GM12873 (cell line): ENCODE measurements at regions not wholly inside any gene's neighbourhood (a gene's known extent, or its start where the extent isn't known, plus 50 kb on each side); places are given as distances from the start of the nearest gene placed in this dataset.

ENCODE experiments used
- CTCF ChIP-seq: IDR thresholded peaks from 2 replicates; pipeline ENCODE4 v1.5.1; 2012; ENCODE audit warnings: low read depth, mild to moderate bottlenecking, moderate library complexity, low read length, control low read depth; ENCODE audit not compliant: insufficient read depth; ENCODE audit errors: missing control alignments

GRCh38 chr13:39244561-39245230 lies 206.4 kb downstream of the NHLRC3 start:
- TF ChIP-seq CTCF, result no peak

- no peak for TF ChIP-seq CTCF
Observed at GRCh38 chr13:39245688-39246087, 207.4 kb downstream of the NHLRC3 start.

- TF ChIP-seq CTCF, result no peak
Observed at GRCh38 chr13:39249982-39250381, 211.7 kb downstream of the NHLRC3 start.

- no peak for TF ChIP-seq CTCF
Observed at GRCh38 chr13:39250440-39250839, 212.2 kb downstream of the NHLRC3 start.

GRCh38 chr13:39251340-39251739 lies 213.1 kb downstream of the NHLRC3 start:
- TF ChIP-seq CTCF, result no peak

- TF ChIP-seq CTCF, result no peak
Observed at GRCh38 chr13:39253774-39254173, 215.5 kb downstream of the NHLRC3 start.

- TF ChIP-seq CTCF, result no peak
Observed at GRCh38 chr13:39254601-39255000, 216.3 kb downstream of the NHLRC3 start.

GRCh38 chr13:39257642-39258041 lies 219.4 kb downstream of the NHLRC3 start:
- TF ChIP-seq CTCF, result no peak
